ENCODE measurements at regions not wholly inside any gene's neighbourhood (a gene's known extent, or its start where the extent isn't known, plus 50 kb on each side); places are given as distances from the start of the nearest gene placed in this dataset.

- TF ChIP-seq GLI4 (tag by site-specific recombination; IDR thresholded peaks at IDR 0.05) (no peak), CTCF (tag by site-specific recombination; IDR thresholded peaks at IDR 0.05) (no peak)
These were observed 233.5 kb upstream of the HDAC9 start for GRCh38 chr7:18262058-18262457.
